Renal cortex interstitium (tissue), 11 donors: ENCODE measurements at regions not wholly inside any gene's neighbourhood (a gene's known extent, or its start where the extent isn't known, plus 50 kb on each side); places are given as distances from the start of the nearest gene placed in this dataset.

Experiments
- DNase-seq, 11 donors: peaks; one replicate each; pipeline ENCODE4 v3.0.0-alpha.2; 2013; ENCODE audit warnings: low read depth in 9 of 11, low spot score in 4 of 11; ENCODE audit errors: extremely low read depth in 1 of 11

DNA sequence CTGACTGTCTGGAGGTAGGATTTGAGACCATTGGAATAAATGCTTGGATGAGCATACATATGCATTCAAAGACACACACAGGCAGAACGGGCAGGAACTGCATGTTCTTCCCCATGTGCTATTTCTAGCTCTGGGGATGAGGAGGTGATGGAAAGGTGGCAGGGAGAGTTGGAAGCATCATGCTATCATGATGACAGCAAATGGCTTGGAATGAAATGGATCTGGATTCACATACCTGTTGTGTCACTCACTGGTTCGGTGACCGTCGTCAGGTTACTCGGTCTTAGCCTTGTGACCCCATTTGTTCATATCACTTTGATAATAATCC lies 627.9 kb upstream of the KIRREL3 start:
- DNase-seq = no peak

- DNase-seq = no peak
Observed at GRCh38 chr11:127627629-127628457, 627.3 kb upstream of the KIRREL3 start.

- no peak for DNase-seq
Observed at GRCh38 chr11:127627204-127627603, 626.6 kb upstream of the KIRREL3 start.

DNA sequence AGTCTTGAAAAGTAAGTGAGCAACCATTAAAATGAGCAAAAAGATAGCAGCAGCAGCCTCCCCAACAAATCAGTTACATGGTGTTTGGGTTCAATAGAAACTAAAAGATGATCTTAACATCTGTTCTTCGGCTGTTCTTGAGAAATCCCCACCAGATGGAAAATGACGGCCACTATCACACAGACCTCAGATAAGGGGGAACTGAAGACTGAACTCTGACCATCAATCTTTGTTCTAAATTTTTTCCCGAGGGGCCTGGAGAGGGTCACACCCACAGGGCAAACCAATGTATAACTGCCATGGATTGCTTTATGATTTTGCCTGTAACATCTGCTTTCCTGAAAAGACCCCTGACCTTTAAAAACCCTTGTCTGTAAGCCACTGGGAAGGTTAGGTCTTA lies 624.8 kb upstream of the KIRREL3 start:
- no peak for DNase-seq

GRCh38 chr11:127624306-127624856 lies 623.8 kb upstream of the KIRREL3 start:
- DNase-seq = no peak

- DNase-seq = no peak
Observed at GRCh38 chr11:127622686-127623085, 622.1 kb upstream of the KIRREL3 start.

GRCh38 chr11:127620671-127621070 lies 620.1 kb upstream of the KIRREL3 start:
- no peak for DNase-seq

DNA sequence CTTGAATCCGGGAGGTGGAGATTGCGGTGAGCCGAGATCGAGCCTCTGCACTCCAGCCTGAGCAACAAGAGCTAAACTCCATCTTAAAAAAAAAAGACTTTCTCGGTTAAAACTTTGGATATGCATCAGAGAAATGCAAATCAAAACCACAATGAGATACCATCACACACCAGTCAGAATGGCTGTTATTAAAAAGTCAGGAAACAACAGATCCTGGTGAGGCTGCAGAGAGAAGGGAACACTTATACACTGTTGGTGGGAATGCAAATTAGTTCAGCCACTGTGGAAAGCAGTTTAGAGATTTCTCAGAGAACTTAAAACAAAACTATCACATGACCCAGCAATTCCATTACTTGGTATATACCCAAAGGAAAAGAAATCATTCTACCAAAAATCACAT lies 619.4 kb upstream of the KIRREL3 start:
- no peak for DNase-seq

- DNase-seq = no peak
Observed at GRCh38 chr11:127618721-127619120, 618.2 kb upstream of the KIRREL3 start.

GRCh38 chr11:127616158-127616557 lies 615.6 kb upstream of the KIRREL3 start:
- no peak for DNase-seq

DNA sequence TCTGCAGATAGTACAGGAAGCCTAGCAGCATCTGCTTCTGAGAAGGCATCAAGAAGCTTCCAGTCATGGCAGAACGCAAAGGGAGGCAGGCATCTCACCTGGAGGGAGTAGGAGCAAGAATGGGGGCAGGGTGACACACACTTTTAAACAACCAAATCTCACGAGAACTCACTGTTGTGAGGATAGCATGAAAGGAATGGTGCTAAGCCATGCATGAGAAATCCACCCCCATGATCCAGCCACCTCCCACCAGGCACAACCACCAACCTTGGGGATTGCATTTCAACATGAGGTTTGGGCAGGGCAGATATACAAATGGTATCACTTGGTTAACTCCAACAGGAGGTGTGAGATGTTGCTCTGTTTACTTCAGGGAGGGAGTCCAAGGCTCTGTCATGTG lies 612.0 kb upstream of the KIRREL3 start:
- no peak for DNase-seq

- DNase-seq = no peak
Observed at GRCh38 chr11:127609025-127609773, 608.6 kb upstream of the KIRREL3 start.

- peak in 2 of 11 donors; percentile 21 to 30 for DNase-seq
Observed at GRCh38 chr11:127607487-127608085, 607.0 kb upstream of the KIRREL3 start.

- no peak for DNase-seq
Observed at GRCh38 chr11:127601578-127601977, 601.0 kb upstream of the KIRREL3 start.

DNA sequence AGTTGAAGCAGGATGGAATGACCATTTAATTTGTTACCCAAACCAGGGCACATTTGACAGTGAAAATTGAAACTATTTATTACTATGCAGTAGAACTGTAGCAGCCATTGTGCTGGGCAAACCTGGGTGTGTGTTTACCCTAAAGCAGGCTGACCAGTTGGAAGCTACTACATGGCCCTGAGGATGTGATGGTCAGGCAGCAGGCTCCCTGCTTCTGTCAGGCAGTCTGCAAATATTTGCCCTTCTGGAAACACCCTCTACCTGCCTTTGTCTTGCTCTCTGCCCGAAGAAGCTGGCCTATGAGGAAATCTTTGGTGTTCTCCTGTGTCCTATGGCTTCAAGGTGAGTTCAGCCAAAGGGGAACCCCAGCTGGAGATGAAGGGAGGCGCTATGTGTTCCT lies 600.1 kb upstream of the KIRREL3 start:
- no peak for DNase-seq

- no peak for DNase-seq
Observed at GRCh38 chr11:127598476-127598875, 597.9 kb upstream of the KIRREL3 start.

GRCh38 chr11:127596433-127596832 lies 595.9 kb upstream of the KIRREL3 start:
- no peak for DNase-seq

GRCh38 chr11:127592371-127592770 lies 591.8 kb upstream of the KIRREL3 start:
- DNase-seq = no peak

DNA sequence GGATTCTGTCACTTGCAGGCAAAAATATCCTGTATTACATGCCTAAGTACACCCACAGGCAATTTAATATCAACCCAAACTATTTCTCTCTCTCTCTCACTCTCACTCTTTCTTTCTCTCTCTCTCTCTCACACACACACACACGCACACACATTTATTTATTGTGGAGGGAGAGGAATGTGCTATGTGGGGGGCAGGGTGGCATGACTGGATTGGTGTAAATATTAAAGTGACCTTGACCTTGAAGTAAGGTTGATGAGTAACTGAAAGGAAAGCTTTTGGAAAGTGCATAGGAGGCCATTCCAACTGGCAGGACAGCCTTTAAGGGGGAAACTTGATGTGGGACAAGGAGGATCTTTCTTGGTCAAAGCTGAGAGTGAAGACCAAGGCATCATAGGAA lies 589.7 kb upstream of the KIRREL3 start:
- DNase-seq = no peak

DNA sequence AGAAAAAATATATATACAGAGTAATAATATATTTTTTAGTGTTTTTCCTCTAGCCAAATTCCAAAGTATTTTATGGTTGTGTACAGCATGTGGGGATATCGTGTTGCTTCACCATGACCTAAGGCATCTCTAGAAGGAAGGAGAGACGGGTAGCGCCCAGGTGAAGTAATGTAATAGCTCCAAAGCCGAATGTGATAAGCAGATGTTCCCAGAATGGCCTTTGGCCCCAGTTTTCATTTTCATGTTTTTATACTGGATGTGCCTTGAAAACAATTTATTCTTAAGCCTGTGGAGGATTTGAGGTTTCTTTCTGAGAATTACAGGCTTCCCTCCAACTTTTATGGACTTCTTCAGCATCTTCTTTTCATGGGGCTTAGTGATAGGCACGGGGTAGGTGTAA lies 587.9 kb upstream of the KIRREL3 start:
- no peak for DNase-seq
